ENCODE measurements at regions not wholly inside any gene's neighbourhood (a gene's known extent, or its start where the extent isn't known, plus 50 kb on each side); places are given as distances from the start of the nearest gene placed in this dataset.

DNA sequence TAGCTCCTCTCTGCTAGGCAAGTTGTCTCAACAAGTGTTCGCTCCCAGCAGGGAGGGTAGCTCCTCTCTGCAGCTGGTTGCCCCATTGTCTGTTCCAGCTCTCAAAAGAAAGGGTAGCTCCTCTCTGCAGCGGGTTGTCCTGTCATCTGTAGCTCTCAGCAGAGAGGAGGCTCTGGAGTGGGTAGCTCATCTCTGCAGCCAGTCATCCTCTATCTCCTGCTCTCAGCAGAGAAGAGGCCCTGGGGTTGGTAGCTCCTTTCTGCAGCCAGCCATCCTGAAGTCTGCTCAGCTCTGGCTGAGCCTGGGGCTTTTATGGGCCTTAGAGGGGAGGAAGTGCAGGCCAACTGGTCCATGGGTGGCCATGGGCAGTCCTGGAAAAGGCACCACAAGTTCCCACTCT lies 342.7 kb downstream of the PTTG2 start:
- no peak for TF ChIP-seq POLR2A (IDR thresholded peaks at IDR 0.05)
- TF ChIP-seq, protein P1, sequence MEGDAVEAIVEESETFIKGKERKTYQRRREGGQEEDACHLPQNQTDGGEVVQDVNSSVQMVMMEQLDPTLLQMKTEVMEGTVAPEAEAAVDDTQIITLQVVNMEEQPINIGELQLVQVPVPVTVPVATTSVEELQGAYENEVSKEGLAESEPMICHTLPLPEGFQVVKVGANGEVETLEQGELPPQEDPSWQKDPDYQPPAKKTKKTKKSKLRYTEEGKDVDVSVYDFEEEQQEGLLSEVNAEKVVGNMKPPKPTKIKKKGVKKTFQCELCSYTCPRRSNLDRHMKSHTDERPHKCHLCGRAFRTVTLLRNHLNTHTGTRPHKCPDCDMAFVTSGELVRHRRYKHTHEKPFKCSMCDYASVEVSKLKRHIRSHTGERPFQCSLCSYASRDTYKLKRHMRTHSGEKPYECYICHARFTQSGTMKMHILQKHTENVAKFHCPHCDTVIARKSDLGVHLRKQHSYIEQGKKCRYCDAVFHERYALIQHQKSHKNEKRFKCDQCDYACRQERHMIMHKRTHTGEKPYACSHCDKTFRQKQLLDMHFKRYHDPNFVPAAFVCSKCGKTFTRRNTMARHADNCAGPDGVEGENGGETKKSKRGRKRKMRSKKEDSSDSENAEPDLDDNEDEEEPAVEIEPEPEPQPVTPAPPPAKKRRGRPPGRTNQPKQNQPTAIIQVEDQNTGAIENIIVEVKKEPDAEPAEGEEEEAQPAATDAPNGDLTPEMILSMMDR (IDR thresholded peaks at IDR 0.05 in 8 of 11, conservative IDR thresholded peaks at IDR 0.05 in 3 of 11), result no peak
- no peak for TF ChIP-seq POLR2AphosphoS5 (IDR thresholded peaks at IDR 0.05)

All from spleen (tissue), 7 donors.